ENCODE measurements at regions not wholly inside any gene's neighbourhood (a gene's known extent, or its start where the extent isn't known, plus 50 kb on each side); places are given as distances from the start of the nearest gene placed in this dataset.

- TF ChIP-seq CTCF (optimal IDR thresholded peaks at IDR 0.05 in 1 of 3, IDR thresholded peaks at IDR 0.05 in 1 of 3, conservative IDR thresholded peaks at IDR 0.05 in 1 of 3; ENCODE audit: extremely low read depth in 1 of 3, insufficient read depth in 2 of 3, low read length in 3 of 3) (no peak), EZH2 (IDR thresholded peaks at IDR 0.05; ENCODE audit: low read length) (no peak)
These were observed 63.2 kb upstream of the CAV2 start for GRCh38 chr7:116436305-116436826.
